NCI-H187 (cell line): ENCODE measurements at regions not wholly inside any gene's neighbourhood (a gene's known extent, or its start where the extent isn't known, plus 50 kb on each side); places are given as distances from the start of the nearest gene placed in this dataset.

Experiments
- DNase-seq, 2 experiments: peaks; one replicate each; lab custom pipeline; 2025; lab: John Stamatoyannopoulos, UW

DNA sequence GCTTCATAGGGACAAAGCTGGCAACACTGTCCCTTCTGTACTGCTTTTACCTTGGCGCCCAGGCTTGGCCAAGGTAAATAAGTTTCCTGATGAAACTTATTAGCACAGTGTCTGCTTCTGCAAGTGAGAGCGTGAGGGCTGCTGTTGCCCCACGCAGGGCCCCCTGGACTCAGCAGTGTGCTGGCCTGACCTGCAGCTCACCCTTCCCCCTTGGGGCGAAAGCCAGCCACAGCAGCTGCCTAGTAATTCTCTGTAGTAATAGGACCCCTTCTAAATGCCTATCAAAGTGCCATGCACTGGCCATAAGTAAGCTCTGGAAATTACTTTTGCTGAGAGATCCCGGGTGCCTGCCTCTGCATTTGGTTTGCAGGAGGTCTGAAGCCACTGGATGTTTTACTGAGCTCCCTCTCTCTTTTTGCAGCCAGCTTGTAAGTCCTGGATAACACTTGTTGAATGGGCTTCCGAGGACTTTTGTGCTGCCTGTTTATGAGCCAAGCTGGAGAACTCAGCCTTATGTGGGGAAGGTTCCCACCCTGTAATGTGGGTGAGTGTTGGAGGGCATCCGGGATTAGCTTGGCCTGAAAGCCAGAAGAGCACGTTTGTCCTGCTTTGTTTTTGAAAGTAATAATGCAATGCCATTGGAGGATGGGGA, 293.9 kb downstream of the C7orf25 start:
- DNase-seq: no peak

- no peak for DNase-seq
These were observed 294.7 kb downstream of the C7orf25 start for GRCh38 chr7:42617071-42617765.

GRCh38 chr7:42614636-42615035, 297.2 kb downstream of the C7orf25 start:
- no peak for DNase-seq

DNA sequence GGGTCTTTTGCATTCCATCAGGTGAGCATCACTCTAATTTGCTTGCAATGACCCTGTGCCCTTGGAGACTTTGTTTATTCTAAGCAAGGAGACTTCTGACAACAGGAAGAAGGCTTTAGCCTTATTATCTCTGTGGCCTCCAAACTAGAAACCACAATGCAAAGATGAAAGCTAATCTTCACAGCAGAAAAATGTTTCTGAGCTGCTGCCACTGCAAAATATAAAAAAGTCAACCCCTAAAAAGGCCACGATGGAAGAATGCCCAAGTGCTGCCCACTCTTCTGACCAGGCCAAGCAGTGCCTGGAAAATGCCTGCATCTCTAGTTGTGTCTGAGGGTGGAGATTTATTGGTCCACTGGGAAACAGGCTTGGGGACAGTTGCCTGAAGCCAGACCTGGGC, 299.9 kb downstream of the C7orf25 start:
- no peak for DNase-seq

DNA sequence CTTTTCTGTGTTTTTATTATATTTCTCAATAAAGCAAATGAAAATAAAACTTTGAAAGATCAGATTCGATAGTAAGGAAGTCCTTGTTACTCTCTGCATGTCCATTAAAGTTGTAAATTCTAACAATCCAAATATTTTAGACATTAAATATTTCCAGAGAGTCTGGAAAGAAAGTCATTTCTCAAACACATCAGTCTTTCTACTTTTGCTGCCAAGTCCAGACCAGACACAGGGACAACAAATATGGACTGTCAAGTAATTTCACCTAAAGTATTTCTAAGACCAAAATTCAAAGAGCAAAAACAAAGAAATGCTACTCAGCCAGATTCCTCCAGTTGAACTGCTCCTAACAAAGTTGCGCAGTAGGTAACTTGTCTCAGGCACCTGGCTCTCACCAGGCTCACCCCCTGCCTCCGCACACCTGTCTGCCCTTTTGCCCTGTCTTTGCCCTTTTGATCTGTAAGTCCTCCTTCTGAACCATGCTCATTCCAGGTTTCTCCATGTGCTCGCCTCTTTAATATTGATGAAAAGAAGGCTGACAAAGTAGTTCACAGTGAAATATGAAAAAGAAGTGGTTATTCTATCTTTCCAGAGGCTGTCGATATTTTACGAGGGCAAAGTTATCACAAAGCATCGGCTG, 300.5 kb downstream of the C7orf25 start:
- no peak for DNase-seq

DNA sequence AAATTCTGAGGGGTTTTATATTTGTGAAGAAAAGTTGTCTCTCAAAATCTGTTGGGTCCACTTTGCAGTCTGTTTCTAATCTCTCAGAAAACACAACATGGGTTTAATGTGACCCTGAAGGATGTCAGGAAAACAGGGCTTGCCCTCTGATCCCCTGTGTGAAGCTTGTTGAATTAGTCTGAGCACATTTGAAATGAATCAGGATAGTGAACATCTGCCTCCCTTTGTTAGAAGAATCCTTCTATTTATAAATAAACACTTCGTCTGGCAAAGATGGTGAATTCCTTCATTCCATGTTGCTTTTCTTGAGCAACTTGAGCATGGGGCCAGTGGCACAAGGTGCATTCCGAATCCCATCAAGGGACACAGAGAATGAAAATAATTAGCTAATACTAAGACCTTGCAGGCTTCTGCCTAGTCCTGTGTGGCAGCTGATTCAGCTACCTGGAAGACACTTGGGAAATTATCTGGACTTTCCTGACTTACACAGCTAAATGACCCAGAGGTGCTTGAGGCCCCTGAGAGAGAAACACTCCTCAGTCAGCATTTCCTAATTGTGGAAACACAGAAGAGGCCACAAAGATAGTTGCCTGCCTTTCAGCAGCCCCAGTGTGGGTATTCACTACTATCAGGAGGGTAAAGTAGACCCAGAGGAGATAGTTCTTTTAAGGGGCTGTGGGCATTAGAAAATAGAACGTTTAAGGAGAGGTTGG, 305.5 kb downstream of the C7orf25 start:
- no peak for DNase-seq

- DNase-seq: no peak
These were observed 306.3 kb downstream of the C7orf25 start for GRCh38 chr7:42605406-42606192.

- DNase-seq: no peak
These were observed 308.4 kb downstream of the C7orf25 start for GRCh38 chr7:42603496-42603895.

- DNase-seq: no peak
These were observed 314.6 kb downstream of the C7orf25 start for GRCh38 chr7:42597300-42597699.

DNA sequence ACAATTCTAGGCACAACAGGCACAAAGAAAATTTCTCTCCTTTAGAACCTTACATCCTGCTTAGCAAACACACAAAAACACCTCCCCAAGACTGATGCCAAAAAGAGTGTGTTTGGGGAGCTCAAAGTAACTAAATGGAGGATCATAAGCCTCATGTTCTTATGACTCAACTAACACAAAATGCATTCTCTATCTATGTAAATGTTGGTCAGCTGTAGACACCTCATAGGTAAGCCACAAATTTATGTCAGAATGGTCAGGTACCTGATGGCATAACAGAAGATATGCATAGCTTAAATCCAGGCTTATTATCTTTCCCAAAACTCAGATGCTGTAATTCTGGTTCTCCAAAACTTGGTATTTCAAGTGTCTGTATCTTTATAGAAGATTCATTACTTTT, 315.1 kb downstream of the C7orf25 start:
- DNase-seq: no peak

DNA sequence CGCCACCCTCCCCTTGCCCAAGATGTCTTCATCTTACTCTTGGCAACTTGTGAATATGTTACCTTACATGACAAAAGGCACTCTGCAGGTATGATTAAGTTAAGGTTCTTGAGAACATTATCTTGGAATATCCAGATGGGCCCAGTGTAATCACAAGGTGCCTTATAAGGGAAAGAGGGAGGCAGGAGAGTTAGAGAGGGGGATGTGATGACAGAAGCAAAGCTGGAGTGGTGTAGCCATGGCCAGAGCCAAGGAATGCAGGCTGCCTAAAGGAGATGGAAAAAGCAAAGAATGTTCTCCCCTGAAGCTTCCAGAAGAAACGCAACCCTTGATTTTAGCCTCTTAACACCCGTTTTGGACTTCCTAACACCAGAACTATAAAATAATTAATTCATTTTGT, 318.0 kb downstream of the C7orf25 start:
- no peak for DNase-seq

DNA sequence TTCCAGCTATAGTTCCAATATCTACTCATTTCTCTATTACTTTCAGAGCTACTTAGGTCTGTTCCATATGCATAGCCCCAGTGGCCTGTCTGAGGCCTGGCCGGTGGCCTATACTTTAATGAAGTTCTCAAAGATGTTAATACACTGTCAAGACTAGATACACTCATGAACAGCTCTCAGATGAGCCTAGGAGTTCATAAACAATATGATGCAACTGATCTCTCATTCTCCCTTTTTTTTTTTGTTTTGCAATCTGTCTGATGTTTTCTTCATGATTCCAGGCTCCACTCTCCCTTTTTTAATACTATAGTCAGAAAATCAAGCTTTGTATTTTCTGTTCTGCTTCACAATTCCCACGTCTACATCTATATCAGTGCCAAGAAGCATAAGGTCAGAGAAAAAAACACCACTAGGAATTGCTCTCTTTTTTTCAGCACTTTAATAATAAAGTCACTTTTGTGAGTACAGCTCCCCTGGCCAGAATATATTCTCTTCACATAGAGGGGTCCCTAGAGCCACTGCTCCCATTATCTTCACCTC, 321.0 kb downstream of the C7orf25 start:
- DNase-seq: no peak

- no peak for DNase-seq
These were observed 323.0 kb downstream of the C7orf25 start for GRCh38 chr7:42588876-42589275.

GRCh38 chr7:42587806-42588205, 324.1 kb downstream of the C7orf25 start:
- no peak for DNase-seq

GRCh38 chr7:42580061-42580460, 331.8 kb downstream of the C7orf25 start:
- no peak for DNase-seq

DNA sequence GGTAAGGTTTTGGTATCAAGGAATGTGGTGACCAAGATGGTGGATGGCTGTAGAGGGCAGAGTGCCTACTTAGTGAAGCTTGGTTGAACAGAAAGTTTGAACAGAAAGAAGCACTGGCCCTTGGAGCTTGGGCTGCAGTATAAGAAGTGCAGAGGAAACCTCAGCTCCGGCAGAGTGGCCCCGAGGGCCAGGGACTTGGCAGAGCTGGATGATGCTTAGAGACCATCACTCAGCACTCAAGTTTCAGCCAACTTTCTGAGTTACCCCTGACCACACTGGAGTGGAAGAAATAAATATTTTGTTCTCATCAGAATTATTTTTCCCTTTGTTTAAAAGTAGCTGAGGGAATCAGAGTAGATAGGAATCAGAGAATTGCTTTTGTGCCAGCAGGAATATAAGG, 336.7 kb downstream of the C7orf25 start:
- no peak for DNase-seq

GRCh38 chr7:42574685-42575084, 337.2 kb downstream of the C7orf25 start:
- no peak for DNase-seq

- no peak for DNase-seq
These were observed 337.1 kb upstream of the GLI3 start for GRCh38 chr7:42573881-42574672.

- DNase-seq: no peak
These were observed 335.6 kb upstream of the GLI3 start for GRCh38 chr7:42572561-42572960.

GRCh38 chr7:42572056-42572455, 335.0 kb upstream of the GLI3 start:
- DNase-seq: no peak

DNA sequence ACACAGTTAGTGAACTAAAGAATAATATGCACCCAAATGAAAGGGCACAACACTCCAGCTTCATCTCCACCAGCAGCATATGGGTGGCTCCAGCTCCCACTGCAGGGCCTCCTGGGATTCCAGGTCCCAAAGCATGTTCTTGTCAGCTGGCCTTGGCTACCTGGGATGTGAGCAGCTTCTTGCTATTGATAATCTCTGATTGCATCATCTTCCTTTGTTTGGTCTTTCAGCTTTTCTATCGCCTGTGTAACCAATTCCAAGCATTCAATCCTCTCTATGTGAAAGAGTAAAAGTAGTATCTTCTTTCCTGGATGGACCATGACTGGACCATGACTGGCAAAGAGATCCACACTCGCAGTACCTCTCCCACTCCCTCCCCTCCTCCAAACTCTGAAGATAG, 333.9 kb upstream of the GLI3 start:
- no peak for DNase-seq
